ENCODE measurements at regions not wholly inside any gene's neighbourhood (a gene's known extent, or its start where the extent isn't known, plus 50 kb on each side); places are given as distances from the start of the nearest gene placed in this dataset.

- H3K4me3 ChIP-seq = no peak overlapping the region
- peaks cover 0 to 35% (median 11%) of the 10 kb centered on the region in 9 donors for H3K4me1 ChIP-seq
- peak overlapping the region in 2 of 10 donors; percentile 49 to 52 for H3K27ac ChIP-seq
- no peak for TF ChIP-seq CTCF (IDR thresholded peaks at IDR 0.05)
- intact Hi-C loops (cut with DNase I) = no loop called here
- ATAC-seq (peak in 7 of 8 donors; percentile 10 to 92 (median 82)), DNase-seq (no peak)
- H3K9me3 ChIP-seq = peaks cover 0 to 8% (median 0%) of the 10 kb centered on the region in 11 donors
- no peaks in the 10 kb centered on the region for H3K27me3 ChIP-seq
- no peaks in the 10 kb centered on the region for H3K36me3 ChIP-seq
Observed at GRCh38 chr1:169042377-169042776, 64.1 kb upstream of the ATP1B1 start.

GRCh38 chr1:169043823-169044222 is 62.7 kb upstream of the ATP1B1 start:
- peak overlapping the region in 2 of 10 donors; percentile 29 to 57 for H3K27ac ChIP-seq
- no peaks in the 10 kb centered on the region for H3K27me3 ChIP-seq
- H3K9me3 ChIP-seq = no peaks in the 10 kb centered on the region
- no peak overlapping the region for H3K4me3 ChIP-seq
- ATAC-seq = peak in 1 of 8 donors; percentile 15
- no peak for TF ChIP-seq CTCF (IDR thresholded peaks at IDR 0.05)
- intact Hi-C loops (cut with DNase I) = no loop called here
- H3K36me3 ChIP-seq = no peaks in the 10 kb centered on the region
- no peak for DNase-seq
- H3K4me1 ChIP-seq = peaks cover 0 to 35% (median 11%) of the 10 kb centered on the region in 9 donors

GRCh38 chr1:169044296-169044695 is 62.2 kb upstream of the ATP1B1 start:
- WGBS, 2 donors = 86% methylated on average over 3 of the region's 3 CpGs
- no peak for DNase-seq
- ATAC-seq = peak in 7 of 8 donors; percentile 50 to 70 (median 63)
- intact Hi-C loops (cut with DNase I) = no loop called here
- H3K9me3 ChIP-seq = no peaks in the 10 kb centered on the region
- H3K4me1 ChIP-seq = peaks cover 0 to 35% (median 11%) of the 10 kb centered on the region in 9 donors
- peak overlapping the region in 1 of 10 donors; percentile 57 for H3K27ac ChIP-seq
- no peaks in the 10 kb centered on the region for H3K36me3 ChIP-seq
- H3K27me3 ChIP-seq = no peaks in the 10 kb centered on the region
- TF ChIP-seq CTCF (IDR thresholded peaks at IDR 0.05) = no peak
- H3K4me3 ChIP-seq = no peak overlapping the region

- intact Hi-C loops (cut with DNase I) = no loop called here
Observed at GRCh38 chr1:169044971-169045370, 61.5 kb upstream of the ATP1B1 start.

More at GRCh38 chr1:169044971-169045370, 61.5 kb upstream of the ATP1B1 start:
- Histone ChIP-seq H3K27me3 (no peaks in the 10 kb centered on the region), H3K4me3 (no peak overlapping the region), H3K27ac (peak overlapping the region in 1 of 10 donors; percentile 57), H3K36me3 (no peaks in the 10 kb centered on the region), H3K9me3 (no peaks in the 10 kb centered on the region), H3K4me1 (peaks cover 0 to 35% (median 11%) of the 10 kb centered on the region in 9 donors)
- WGBS, 2 donors = 65 to 72% methylated on average over 4 of the region's 4 CpGs
- ATAC-seq (peak in 2 of 8 donors; percentile 10 to 19), DNase-seq (no peak)
- no peak for TF ChIP-seq CTCF (IDR thresholded peaks at IDR 0.05)

Data from heart right ventricle (tissue), 16 donors.